ENCODE measurements at regions not wholly inside any gene's neighbourhood (a gene's known extent, or its start where the extent isn't known, plus 50 kb on each side); places are given as distances from the start of the nearest gene placed in this dataset.

DNA sequence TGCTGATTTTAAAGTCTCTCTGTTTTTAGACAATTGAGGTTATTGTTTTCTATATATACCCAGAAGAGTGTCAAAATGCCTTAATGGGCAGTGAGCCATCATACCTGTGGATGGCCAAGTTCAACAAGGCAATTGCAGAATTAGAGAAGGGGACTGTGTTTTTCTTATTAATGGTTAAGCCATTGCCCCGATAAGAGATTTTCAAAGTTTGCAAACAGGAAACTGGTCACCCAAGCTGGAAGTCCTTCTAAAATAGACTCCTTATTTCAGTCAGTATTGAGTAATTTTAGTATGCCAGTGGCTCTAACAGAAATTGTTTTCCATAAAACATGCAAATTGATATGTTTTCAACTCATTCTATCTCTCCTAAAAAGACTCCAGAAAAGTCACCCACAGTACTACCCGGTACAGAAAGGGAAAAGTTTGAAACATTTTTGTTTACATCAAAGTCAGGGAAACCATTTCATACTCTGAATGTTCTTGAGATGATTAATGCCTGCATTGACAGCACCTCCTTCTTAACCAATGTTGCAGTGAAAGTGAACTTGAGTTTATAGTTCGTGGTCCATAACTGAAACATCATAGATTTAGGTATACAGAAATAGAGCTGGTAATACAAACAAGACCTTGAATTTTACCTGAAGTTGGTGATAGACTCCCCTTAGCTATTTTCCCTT lies 191.1 kb downstream of the TMX1 start:
- H3K27me3 Mint-ChIP-seq (ENCODE audit: low read depth): peaks cover 10% of the 10 kb centered on the region
- H3K9me3 Mint-ChIP-seq: no peaks in the 10 kb centered on the region
- no peaks in the 10 kb centered on the region for H3K4me1 Mint-ChIP-seq (ENCODE audit: low read depth)
- DNase-seq (ENCODE audit: low spot score): no peak
- no peak overlapping the region for H3K4me3 Mint-ChIP-seq
- H3K36me3 Mint-ChIP-seq (ENCODE audit: low read depth): no peaks in the 10 kb centered on the region
- H3K27ac Mint-ChIP-seq: no peak overlapping the region

DNA sequence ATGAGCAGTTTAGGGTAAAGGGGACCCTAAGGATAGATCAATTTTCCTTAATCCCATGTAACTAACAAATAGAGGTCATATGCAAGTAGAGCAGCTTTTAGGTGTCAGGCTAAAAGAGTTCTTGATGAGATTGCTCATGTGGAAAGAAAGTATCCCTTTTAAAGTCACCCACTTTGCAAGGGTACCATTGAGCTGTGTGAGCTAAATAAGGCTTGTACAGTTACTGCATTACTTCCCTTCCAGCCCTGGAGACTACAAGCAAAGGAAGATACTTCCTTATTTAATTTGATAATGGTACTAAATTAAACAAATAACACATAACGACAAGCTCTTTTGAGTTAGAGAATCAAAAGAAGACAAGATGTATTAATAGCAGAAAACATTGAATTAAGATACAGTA lies 191.7 kb downstream of the TMX1 start:
- H3K4me3 Mint-ChIP-seq: no peak overlapping the region
- DNase-seq (ENCODE audit: low spot score): no peak
- no peaks in the 10 kb centered on the region for H3K36me3 Mint-ChIP-seq (ENCODE audit: low read depth)
- H3K27me3 Mint-ChIP-seq (ENCODE audit: low read depth): peaks cover 10% of the 10 kb centered on the region
- no peaks in the 10 kb centered on the region for H3K9me3 Mint-ChIP-seq
- no peaks in the 10 kb centered on the region for H3K4me1 Mint-ChIP-seq (ENCODE audit: low read depth)
- H3K27ac Mint-ChIP-seq: no peak overlapping the region

DNA sequence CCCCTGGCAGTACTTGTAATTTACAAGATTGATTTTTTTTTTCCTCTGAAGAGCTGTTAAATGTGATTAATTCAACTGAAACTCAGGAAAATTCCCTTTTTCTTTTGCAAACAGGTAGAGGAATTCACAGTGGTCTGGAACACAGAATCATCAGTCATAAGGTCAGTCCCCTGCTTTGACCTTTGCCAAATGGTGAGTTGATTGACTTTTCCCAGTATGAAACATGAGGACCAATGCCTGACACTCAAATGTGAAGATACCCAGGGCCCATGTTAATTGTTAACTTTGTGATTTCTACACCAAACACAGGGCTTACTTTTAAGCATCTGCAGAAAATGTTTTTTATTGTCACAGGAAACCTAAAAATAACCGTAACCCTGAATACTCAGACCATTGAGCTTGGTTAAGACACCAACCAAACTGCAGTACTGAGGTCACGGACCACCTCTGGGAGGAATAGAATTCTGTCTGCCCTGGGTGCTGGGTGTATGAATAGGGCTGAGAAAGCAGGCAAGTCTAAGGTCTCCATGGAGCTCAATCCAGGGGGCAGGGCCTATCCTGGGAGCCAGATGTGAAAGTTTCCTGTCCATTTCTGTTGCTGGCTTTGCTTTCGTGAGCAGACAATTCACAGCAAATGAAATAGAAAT lies 192.4 kb downstream of the TMX1 start:
- H3K4me1 Mint-ChIP-seq (ENCODE audit: low read depth): no peaks in the 10 kb centered on the region
- peaks cover 10% of the 10 kb centered on the region for H3K27me3 Mint-ChIP-seq (ENCODE audit: low read depth)
- H3K36me3 Mint-ChIP-seq (ENCODE audit: low read depth): no peaks in the 10 kb centered on the region
- H3K27ac Mint-ChIP-seq: no peak overlapping the region
- H3K4me3 Mint-ChIP-seq: no peak overlapping the region
- no peaks in the 10 kb centered on the region for H3K9me3 Mint-ChIP-seq
- no peak for DNase-seq (ENCODE audit: low spot score)

DNA sequence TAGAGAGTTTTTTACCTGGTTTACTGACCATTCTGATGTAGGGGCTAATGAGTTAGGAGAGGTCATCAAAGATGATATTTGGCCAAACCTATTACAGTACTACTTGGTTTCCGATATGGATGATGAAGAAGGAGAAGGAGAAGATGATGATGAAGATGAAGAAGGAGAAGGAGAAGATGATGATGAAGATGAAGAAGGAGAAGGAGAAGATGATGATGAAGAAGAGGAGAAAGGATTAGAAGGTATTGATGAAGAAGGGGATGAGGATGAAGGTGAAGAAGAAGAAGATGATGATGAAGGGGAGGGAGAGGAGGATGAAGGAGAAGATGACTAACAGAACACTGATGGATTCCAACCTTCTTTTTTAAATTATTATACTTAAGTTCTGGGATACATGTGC lies 196.6 kb downstream of the TMX1 start:
- Mint-ChIP-seq H3K4me1 (ENCODE audit: low read depth) (no peaks in the 10 kb centered on the region), H3K36me3 (ENCODE audit: low read depth) (no peaks in the 10 kb centered on the region), H3K4me3 (no peak overlapping the region), H3K27me3 (ENCODE audit: low read depth) (peaks cover 8% of the 10 kb centered on the region), H3K9me3 (no peaks in the 10 kb centered on the region), H3K27ac (no peak overlapping the region)
- DNase-seq (ENCODE audit: low spot score): no peak

DNA sequence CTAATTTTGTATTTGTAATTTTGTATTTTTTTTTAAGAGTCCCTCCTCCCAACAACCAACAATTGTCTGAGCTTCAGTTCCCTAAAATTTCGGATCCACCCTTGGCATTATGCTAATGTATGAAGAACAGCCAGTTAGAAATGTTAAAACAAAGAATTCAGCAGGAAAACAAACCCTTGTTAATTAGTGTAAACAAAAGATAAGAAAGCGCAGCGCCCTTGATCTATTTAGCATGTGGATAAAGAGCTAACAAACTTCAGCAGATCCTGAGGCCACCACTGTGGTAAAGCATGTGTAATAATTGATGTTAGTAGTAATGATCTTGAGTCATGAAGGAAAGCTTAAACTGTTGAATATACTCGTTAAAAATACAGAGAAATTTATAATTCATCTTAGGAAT lies 199.8 kb downstream of the TMX1 start:
- Mint-ChIP-seq H3K4me1 (ENCODE audit: low read depth) (no peaks in the 10 kb centered on the region), H3K27ac (no peak overlapping the region), H3K4me3 (no peak overlapping the region), H3K36me3 (ENCODE audit: low read depth) (no peaks in the 10 kb centered on the region), H3K27me3 (ENCODE audit: low read depth) (peaks cover 8% of the 10 kb centered on the region), H3K9me3 (no peaks in the 10 kb centered on the region)
- DNase-seq (ENCODE audit: low spot score): no peak

DNA sequence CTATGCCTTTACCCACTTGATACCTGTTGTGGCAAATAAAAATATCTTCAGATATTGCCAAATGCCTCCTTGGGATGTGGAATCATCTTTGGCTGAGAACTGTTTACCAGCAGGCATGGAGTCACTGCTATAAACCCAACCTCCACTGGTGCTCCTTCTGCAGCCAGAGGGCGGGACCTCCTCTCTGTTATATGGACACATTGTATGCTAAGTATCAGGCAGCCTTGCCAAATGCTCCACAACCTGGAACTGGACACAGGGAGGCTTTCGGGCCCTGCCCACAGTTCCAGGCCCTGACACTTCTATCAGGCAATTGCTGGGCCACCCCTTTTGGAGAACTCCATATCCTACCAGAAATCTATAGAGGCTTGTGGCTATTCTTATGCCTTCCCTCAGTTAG lies 201.0 kb downstream of the TMX1 start:
- no peak overlapping the region for H3K4me3 Mint-ChIP-seq
- no peak overlapping the region for H3K27ac Mint-ChIP-seq
- peaks cover 5% of the 10 kb centered on the region for H3K27me3 Mint-ChIP-seq (ENCODE audit: low read depth)

DNA sequence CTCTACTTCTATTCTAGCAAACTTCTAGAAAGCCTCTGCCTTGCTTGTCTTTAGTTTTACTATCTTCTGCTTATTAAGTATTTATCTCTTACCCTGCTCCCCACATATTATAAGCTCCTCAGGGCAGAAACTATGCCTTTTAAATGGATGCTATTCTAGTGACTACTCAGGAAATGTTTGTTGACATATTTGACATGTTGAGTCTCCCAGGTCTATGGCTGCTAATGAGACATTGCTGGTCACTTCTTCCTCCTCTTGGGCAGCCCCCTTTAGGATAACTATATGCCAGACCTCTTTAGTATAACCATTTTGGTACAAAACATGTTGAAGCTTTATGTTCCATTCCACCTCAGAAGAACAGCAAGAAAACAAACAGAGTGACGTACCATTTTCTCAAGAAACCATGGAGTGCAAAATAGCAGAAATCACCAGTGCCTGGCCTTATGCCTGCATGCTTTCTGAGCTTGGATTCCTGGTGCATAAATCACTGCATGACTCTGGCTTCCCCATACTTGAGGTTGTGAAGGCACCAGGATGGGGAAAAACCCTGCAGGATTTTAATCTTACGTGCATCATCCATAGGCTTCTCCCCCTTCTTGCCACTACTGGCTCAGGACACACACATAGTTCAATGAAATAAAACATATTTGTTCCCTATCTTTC lies 202.6 kb downstream of the TMX1 start:
- Mint-ChIP-seq H3K27me3 (ENCODE audit: low read depth) (peaks cover 4% of the 10 kb centered on the region), H3K36me3 (ENCODE audit: low read depth) (no peaks in the 10 kb centered on the region), H3K9me3 (no peaks in the 10 kb centered on the region), H3K27ac (no peak overlapping the region), H3K4me1 (ENCODE audit: low read depth) (no peaks in the 10 kb centered on the region), H3K4me3 (no peak overlapping the region)
- DNase-seq (ENCODE audit: low spot score): no peak

More for the DNA sequence above, 201.0 kb downstream of the TMX1 start:
- Mint-ChIP-seq H3K4me1 (ENCODE audit: low read depth) (no peaks in the 10 kb centered on the region), H3K36me3 (ENCODE audit: low read depth) (no peaks in the 10 kb centered on the region), H3K9me3 (no peaks in the 10 kb centered on the region)
- DNase-seq (ENCODE audit: low spot score): no peak

DNA sequence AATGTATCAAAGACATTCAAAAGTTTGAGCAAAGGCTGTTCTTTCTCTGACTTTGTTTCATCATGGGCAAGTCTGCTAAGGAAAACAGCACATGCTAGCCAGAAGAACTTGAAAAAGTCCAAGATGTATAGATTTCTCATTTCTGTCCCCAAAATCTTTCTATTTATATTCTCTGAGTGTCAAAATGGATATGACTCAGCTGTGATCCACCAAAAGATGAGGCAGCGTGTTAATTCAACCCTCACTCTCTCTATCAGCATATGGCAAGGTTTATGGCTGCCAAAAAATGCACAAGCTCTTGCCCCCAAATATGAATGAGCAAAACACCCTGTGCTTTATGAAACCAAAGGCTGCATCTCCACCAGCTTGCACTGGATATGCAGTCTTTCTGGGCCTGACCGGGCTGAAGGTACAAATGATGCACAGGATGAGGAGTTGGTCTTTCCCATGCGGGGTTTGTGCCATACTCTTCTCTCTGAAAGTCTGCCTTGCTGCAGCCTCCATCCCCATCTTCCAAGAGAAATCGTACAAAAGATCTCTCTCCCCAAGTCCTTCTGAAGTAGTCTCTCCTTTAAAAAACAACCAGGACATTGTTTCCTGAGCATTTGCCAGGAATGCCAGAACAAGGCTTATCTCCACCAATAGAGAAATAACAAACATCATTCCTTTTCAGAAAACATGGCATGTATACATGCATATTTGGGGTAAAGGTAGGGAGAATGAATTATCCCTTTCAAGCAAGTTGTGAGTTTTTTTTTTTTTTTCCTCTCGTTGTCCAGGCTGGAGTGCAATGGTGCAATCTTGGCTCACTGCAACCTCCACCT lies 203.4 kb downstream of the TMX1 start:
- Mint-ChIP-seq H3K27me3 (ENCODE audit: low read depth) (peaks cover 4% of the 10 kb centered on the region), H3K9me3 (no peaks in the 10 kb centered on the region), H3K36me3 (ENCODE audit: low read depth) (no peaks in the 10 kb centered on the region), H3K4me1 (ENCODE audit: low read depth) (no peaks in the 10 kb centered on the region), H3K4me3 (no peak overlapping the region), H3K27ac (no peak overlapping the region)
- no peak for DNase-seq (ENCODE audit: low spot score)

DNA sequence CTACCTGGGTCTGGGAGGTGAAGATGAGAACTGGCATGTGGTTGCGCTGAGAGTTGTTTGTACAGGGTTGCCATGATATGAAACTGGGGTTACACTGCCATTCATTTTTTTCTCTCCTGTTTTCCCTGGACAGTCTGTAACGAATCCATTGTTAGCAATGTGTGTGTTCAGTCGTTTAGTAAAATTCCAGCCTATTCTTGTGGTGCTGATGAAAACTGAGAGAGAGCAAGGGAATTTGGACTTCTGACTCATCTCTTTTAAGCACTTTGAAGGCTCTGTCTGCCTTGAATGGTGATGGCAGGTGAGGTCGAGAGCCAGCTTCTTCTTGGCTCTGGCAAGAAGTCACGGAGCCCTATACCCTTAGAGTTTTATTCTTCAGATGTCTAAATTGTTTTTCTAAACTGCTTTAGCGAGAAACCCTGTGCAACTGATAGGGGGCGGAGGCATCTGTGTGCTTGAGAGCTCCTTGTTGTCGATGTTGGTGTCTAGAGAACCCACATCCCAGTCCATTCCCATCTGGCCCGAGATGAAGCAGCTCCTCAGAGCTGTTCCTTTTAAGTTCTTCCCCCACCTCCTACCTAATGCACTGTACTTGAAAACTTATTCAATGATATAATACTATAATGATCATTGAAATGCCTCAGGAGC lies 204.4 kb downstream of the TMX1 start:
- Mint-ChIP-seq H3K4me1 (ENCODE audit: low read depth) (no peaks in the 10 kb centered on the region), H3K27ac (no peak overlapping the region), H3K9me3 (no peaks in the 10 kb centered on the region), H3K27me3 (ENCODE audit: low read depth) (peaks cover 4% of the 10 kb centered on the region), H3K36me3 (ENCODE audit: low read depth) (no peaks in the 10 kb centered on the region), H3K4me3 (no peak overlapping the region)
- DNase-seq (ENCODE audit: low spot score): no peak

DNA sequence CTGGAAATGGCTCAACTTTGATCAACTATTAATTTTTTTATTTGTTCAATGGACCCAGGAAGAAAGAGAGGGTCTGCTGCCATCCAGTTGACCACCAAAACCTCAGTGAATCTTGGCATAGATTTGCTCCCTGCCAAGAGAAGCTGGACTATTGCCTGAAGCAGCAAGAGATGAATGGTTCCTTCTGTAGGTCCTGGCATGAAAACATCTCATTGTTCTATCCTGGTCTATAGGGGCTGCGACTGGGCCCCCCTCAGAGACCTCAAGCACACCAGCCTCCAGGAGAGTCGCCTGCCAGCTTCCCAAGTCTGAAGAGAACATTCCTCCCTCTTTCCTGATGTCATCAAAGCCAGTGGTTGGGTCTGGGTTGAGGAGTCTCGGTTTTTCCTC lies 204.9 kb downstream of the TMX1 start:
- Mint-ChIP-seq H3K36me3 (ENCODE audit: low read depth) (no peaks in the 10 kb centered on the region), H3K4me3 (no peak overlapping the region), H3K27ac (no peak overlapping the region), H3K27me3 (ENCODE audit: low read depth) (peaks cover 4% of the 10 kb centered on the region), H3K9me3 (no peaks in the 10 kb centered on the region), H3K4me1 (ENCODE audit: low read depth) (no peaks in the 10 kb centered on the region)
- no peak for DNase-seq (ENCODE audit: low spot score)

DNA sequence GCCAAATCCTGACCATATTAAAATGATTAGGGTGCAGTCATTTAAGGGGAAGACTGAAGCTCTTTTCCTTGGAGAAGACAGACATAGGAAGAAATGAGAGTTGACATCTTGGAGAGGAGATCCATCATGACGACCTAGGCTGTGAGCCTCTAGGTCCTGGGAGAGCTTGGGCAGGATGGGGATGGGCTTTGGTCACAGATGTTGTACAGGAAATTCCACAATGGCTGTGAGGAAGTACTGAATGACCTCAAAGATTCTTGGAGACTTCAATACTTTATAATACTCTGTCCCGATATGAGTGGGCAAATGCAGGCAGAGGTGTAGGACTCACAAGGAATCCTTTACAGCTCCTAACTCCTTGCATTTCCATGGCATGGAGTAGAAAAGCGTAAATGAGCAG lies 204.9 kb upstream of the FRMD6 start:
- Mint-ChIP-seq H3K36me3 (ENCODE audit: low read depth) (no peaks in the 10 kb centered on the region), H3K4me1 (ENCODE audit: low read depth) (no peaks in the 10 kb centered on the region), H3K4me3 (no peak overlapping the region), H3K27ac (no peak overlapping the region), H3K27me3 (ENCODE audit: low read depth) (peaks cover 3% of the 10 kb centered on the region), H3K9me3 (no peaks in the 10 kb centered on the region)
- DNase-seq (ENCODE audit: low spot score): no peak

DNA sequence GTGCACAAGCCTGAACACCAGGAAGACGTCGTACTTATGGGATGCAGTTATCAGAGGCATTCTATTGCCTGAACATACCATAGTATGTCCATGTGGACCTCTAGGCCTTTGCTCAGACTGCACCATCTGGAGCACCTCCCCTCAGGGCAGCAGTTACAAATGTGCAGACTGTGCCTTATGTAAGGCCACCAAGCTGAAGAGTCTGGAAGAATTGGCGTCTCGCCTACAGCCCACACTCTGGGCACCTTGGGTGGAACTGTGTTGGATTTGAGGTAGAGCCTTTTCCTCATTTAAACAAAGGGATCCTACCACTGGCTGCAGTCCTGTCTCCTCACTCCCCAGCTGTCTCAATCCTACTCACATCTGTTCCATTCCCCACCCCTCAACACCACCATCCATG lies 204.3 kb upstream of the FRMD6 start:
- Mint-ChIP-seq H3K4me3 (no peak overlapping the region), H3K4me1 (ENCODE audit: low read depth) (no peaks in the 10 kb centered on the region), H3K27ac (no peak overlapping the region), H3K27me3 (ENCODE audit: low read depth) (peaks cover 3% of the 10 kb centered on the region), H3K9me3 (no peaks in the 10 kb centered on the region), H3K36me3 (ENCODE audit: low read depth) (no peaks in the 10 kb centered on the region)
- DNase-seq (ENCODE audit: low spot score): no peak

DNA sequence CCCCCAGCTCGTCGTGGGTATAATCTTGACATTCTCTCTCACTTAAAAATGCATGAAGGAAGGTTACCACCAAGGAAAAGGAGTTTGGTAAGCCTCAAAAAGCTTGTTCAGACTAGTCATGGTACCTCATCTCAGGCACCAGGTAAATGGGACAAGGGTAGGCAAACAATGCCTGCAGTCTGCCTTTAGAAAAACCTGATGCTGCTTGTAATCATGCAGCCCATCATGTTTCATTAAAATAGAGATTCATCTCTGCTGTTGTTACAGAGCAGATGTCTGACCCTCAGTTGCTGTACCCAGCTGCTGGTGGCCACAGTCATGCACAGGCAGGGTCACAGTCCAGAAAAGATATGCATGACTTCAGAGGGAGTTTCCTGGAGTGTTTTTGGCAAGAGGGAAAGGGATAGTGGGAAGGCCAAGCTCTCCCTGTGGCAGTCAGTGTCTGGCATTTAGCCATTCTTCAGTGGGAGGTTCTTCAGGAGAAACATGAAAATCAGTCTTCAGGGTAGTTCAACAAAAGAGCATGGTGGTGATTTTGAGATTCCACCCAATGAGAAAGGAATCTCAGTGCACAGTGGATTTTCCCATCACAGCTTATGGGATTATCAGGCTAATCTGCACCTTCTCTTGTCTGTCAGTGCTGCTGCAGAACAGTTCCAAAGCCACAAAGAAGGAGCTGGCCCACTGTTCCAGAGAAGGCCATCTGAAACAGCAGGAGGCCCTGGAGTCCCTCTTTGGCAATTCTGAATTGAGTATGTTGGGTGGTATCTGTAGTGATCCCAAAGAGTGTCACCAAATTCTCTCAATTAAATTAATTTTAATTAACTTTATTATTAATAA lies 202.7 kb upstream of the FRMD6 start:
- no peak for DNase-seq (ENCODE audit: low spot score)
- Mint-ChIP-seq H3K4me3 (no peak overlapping the region), H3K27me3 (ENCODE audit: low read depth) (peaks cover 3% of the 10 kb centered on the region), H3K9me3 (no peaks in the 10 kb centered on the region), H3K27ac (no peak overlapping the region), H3K4me1 (ENCODE audit: low read depth) (no peaks in the 10 kb centered on the region), H3K36me3 (ENCODE audit: low read depth) (no peaks in the 10 kb centered on the region)
